ENCODE measurements at regions not wholly inside any gene's neighbourhood (a gene's known extent, or its start where the extent isn't known, plus 50 kb on each side); places are given as distances from the start of the nearest gene placed in this dataset.
"Not testable (repeated sequence)": the region's sequence is repeated elsewhere in the genome, so short reads cannot be mapped to it uniquely, and the experiment has no call there.

GRCh38 chr1:29806646-29807319 is 570.5 kb downstream of the PTPRU start:
- DNase-seq (ENCODE audit: low spot score) (no peak), ATAC-seq (no peak)

- DNase-seq (ENCODE audit: low spot score) (no peak), ATAC-seq (no peak)
Measured at GRCh38 chr1:29805896-29806160, 569.5 kb downstream of the PTPRU start.

- no peak for ATAC-seq
- DNase-seq (ENCODE audit: low spot score) = peak; percentile 21
Measured at GRCh38 chr1:29805122-29805895, 569.0 kb downstream of the PTPRU start.

GRCh38 chr1:29804181-29804899 is 568.0 kb downstream of the PTPRU start:
- DNase-seq (ENCODE audit: low spot score) = peak; percentile 16

GRCh38 chr1:29803486-29803885 is 567.2 kb downstream of the PTPRU start:
- DNase-seq (ENCODE audit: low spot score) (no peak), ATAC-seq (no peak)

More at GRCh38 chr1:29804181-29804899, 568.0 kb downstream of the PTPRU start:
- ATAC-seq = no peak

- DNase-seq (ENCODE audit: low spot score) (no peak), ATAC-seq (no peak)
Measured at GRCh38 chr1:29802181-29803068, 566.1 kb downstream of the PTPRU start.

GRCh38 chr1:29801561-29801973 is 565.2 kb downstream of the PTPRU start:
- DNase-seq (ENCODE audit: low spot score) (no peak), ATAC-seq (no peak)

- DNase-seq (ENCODE audit: low spot score) = no peak
- no peak for ATAC-seq
Measured at GRCh38 chr1:29801003-29801402, 564.7 kb downstream of the PTPRU start.

GRCh38 chr1:29800522-29800956 is 564.2 kb downstream of the PTPRU start:
- ATAC-seq = no peak

GRCh38 chr1:29800120-29800519 is 563.8 kb downstream of the PTPRU start:
- no peak for ATAC-seq
- DNase-seq (ENCODE audit: low spot score) = no peak

More at GRCh38 chr1:29800522-29800956, 564.2 kb downstream of the PTPRU start:
- no peak for DNase-seq (ENCODE audit: low spot score)

GRCh38 chr1:29798699-29799566 is 562.6 kb downstream of the PTPRU start:
- ATAC-seq (no peak), DNase-seq (ENCODE audit: low spot score) (no peak)

GRCh38 chr1:29797125-29797524 is 560.8 kb downstream of the PTPRU start:
- not testable (repeated sequence) for ATAC-seq; DNase-seq (ENCODE audit: low spot score)

GRCh38 chr1:29795965-29796364 is 559.6 kb downstream of the PTPRU start:
- not testable (repeated sequence) for ATAC-seq; DNase-seq (ENCODE audit: low spot score)

- ATAC-seq = no peak
Measured at GRCh38 chr1:29793653-29794348, 557.5 kb downstream of the PTPRU start.

GRCh38 chr1:29793101-29793546 is 556.8 kb downstream of the PTPRU start:
- peak; percentile 98 for ATAC-seq
- peak; percentile 77 for DNase-seq (ENCODE audit: low spot score)

More at GRCh38 chr1:29793653-29794348, 557.5 kb downstream of the PTPRU start:
- no peak for DNase-seq (ENCODE audit: low spot score)

GRCh38 chr1:29789910-29790247 is 553.6 kb downstream of the PTPRU start:
- no peak for ATAC-seq
- no peak for DNase-seq (ENCODE audit: low spot score)

GRCh38 chr1:29789221-29789909 is 553.0 kb downstream of the PTPRU start:
- no peak for ATAC-seq
- DNase-seq (ENCODE audit: low spot score) = no peak
